ENCODE measurements at regions not wholly inside any gene's neighbourhood (a gene's known extent, or its start where the extent isn't known, plus 50 kb on each side); places are given as distances from the start of the nearest gene placed in this dataset.

DNA sequence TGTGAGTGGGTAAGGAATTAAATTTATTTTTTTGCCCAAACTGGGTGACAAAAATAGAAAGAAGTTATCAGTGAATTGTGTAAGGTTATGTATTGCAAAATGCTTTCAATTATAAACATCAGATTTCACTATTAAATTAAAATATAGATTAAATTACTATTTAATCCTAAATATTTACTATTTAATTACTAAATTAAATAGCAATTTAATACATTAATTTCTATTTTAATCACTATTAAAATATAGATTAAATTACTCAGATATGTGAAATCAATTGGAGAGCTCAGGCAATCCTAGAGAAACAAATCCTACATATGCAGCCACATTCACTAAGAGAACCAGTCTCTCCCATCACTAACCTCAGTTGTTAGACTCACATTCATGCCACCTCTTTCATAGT is 2075.8 kb downstream of the MRPL39 start:
- Histone ChIP-seq H3K27ac (no peak overlapping the region), H3K9ac (no peak overlapping the region), H3K4me1 (no peaks in the 10 kb centered on the region), H3K9me3 (replicated peaks in 1 of 11) (no peaks in the 10 kb centered on the region), H3K4me2 (no peak overlapping the region), H4K20me1 (no peaks in the 10 kb centered on the region), H3K36me3 (no peaks in the 10 kb centered on the region), H3K4me3 (no peak overlapping the region), H3K27me3 (no peaks in the 10 kb centered on the region)
- no peak for TF ChIP-seq Cebpa-rat (IDR thresholded peaks at IDR 0.05)

DNA sequence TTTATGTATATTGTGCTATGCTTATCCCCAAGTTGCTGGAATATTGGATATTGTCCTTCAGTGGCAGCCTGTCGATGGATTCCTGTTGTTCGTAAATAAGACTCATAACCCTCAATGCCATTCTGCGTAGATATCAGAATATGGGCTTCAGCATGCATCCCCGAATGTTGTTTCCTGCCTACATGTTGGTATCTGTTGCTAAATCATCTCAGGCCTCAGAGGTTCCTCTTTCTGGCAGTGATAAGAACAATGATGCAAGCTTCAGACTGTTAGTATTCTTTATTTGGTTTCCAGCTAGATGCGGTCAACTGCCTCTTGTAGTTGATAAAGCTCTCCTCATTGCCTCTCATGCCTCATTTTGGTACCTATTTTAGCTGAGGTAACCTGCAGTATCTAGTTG is 2082.6 kb downstream of the MRPL39 start:
- Histone ChIP-seq H3K9ac (no peak overlapping the region), H3K4me3 (no peak overlapping the region), H3K4me1 (peaks cover 0 to 13% (median 6%) of the 10 kb centered on the region in 10 experiments; a peak in 11 of 20 replicates), H3K27me3 (no peaks in the 10 kb centered on the region), H3K4me2 (peak overlapping the region in 6 of 11 experiments; percentile 2 to 60 (median 16); a peak in 7 of 22 replicates), H3K9me3 (replicated peaks in 1 of 11) (no peaks in the 10 kb centered on the region), H4K20me1 (no peaks in the 10 kb centered on the region), H3K36me3 (no peaks in the 10 kb centered on the region), H3K27ac (peak overlapping the region in 4 of 11 experiments; percentile 22 to 55 (median 42); a peak in 7 of 22 replicates)
- peak in 4 of 11 experiments; percentile 46 to 55 (median 54); a peak in 5 of 22 replicates for TF ChIP-seq Cebpa-rat (IDR thresholded peaks at IDR 0.05)

DNA sequence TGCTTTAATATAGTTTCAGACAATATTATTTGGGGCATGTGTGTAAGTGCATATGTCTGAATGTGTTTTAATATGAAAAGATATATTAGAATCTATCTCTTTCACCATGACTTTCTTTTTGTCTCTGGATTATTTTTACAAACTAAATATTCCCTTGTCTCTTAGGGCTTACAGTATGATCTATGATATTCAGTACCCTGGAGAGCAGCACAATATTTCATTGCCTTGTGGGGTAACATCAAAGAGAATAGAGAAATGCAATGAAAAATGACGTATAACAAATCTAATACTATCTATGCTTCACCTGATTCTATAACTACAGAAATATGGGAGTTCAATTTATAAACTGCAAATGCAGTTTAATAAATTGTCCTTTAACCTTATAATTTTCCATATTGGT is 2084.5 kb downstream of the MRPL39 start:
- Histone ChIP-seq H3K27ac (no peak overlapping the region), H4K20me1 (no peaks in the 10 kb centered on the region), H3K9ac (no peak overlapping the region), H3K9me3 (replicated peaks in 1 of 11) (no peaks in the 10 kb centered on the region), H3K4me1 (peaks cover 0 to 13% (median 6%) of the 10 kb centered on the region in 10 experiments; a peak in 11 of 20 replicates), H3K27me3 (no peaks in the 10 kb centered on the region), H3K36me3 (no peaks in the 10 kb centered on the region), H3K4me3 (no peak overlapping the region), H3K4me2 (no peak overlapping the region)
- no peak for TF ChIP-seq Cebpa-rat (IDR thresholded peaks at IDR 0.05)

DNA sequence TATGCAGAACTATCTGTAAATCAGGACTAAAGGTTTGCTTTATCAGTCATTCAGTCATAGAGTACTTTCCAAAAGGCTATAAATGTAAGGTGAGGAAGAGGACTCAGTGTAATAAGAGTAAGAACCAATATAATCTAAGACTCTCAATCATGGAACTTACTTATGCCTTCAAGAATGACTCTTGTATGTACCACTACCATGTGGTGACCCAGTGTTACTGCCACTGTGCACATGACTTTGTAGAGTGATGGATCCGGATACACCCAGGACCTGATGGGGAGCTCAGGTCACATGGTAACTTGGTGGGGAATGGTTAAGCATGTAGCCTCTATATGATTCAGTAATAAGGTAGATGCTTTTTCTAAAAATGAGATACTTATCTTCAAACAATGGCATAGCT is 2099.8 kb downstream of the MRPL39 start:
- Histone ChIP-seq H3K9me3 (replicated peaks in 1 of 11) (no peaks in the 10 kb centered on the region; a peak in 1 of 22 replicates), H3K27ac (no peak overlapping the region), H3K4me2 (no peak overlapping the region), H3K36me3 (no peaks in the 10 kb centered on the region), H3K4me3 (no peak overlapping the region), H3K4me1 (no peaks in the 10 kb centered on the region), H4K20me1 (no peaks in the 10 kb centered on the region), H3K27me3 (no peaks in the 10 kb centered on the region), H3K9ac (no peak overlapping the region)
- no peak for TF ChIP-seq Cebpa-rat (IDR thresholded peaks at IDR 0.05)

DNA sequence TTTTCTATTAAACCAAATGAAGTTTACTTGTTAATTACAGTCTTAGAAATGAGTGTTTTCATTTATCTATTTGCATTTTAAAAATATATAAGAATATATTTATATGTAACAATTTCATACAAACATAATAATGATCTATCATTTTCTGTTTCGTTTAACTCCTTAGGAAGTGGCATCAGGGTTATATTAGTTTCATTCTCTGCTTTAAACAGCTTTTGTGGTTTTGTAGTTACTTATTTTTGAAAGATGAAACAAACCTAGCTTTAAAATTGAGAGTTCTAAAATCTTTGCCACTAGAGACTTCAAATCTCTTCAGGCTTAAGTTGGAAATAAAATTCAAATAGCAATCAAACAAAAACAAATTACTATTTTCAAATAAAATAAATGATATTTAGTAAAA is 2110.6 kb downstream of the MRPL39 start:
- Histone ChIP-seq H3K9ac (no peak overlapping the region), H3K9me3 (replicated peaks in 1 of 11) (peaks cover 0 to 15% (median 10%) of the 10 kb centered on the region in 11 experiments; a peak in 10 of 22 replicates), H4K20me1 (no peaks in the 10 kb centered on the region), H3K4me2 (peak overlapping the region in 5 of 11 experiments; percentile 2 to 37 (median 24); a peak in 6 of 22 replicates), H3K36me3 (no peaks in the 10 kb centered on the region), H3K27me3 (no peaks in the 10 kb centered on the region), H3K4me1 (peaks cover 0 to 15% (median 0%) of the 10 kb centered on the region in 10 experiments; a peak in 7 of 20 replicates), H3K4me3 (no peak overlapping the region), H3K27ac (no peak overlapping the region)
- TF ChIP-seq Cebpa-rat (IDR thresholded peaks at IDR 0.05) = no peak

DNA sequence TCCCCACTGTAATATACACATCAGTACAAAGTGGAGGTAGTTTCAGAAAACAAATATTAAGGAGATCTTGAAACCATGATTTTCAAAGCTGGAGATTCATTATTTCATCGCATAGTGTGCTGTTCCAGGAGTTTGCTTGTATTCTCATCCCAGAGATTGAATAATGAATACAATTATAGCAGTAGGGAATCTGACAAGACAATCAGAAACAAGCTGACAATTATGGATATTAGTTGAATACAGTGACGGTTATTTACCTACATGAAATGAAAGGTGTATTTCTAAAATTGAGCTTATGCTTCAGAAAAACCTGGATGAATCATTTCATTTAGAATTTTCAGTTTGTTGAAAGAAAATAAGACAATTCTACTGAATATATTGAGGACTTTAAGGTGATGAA is 2119.0 kb downstream of the MRPL39 start:
- H3K4me2 ChIP-seq = no peak overlapping the region
- no peaks in the 10 kb centered on the region; a peak in 1 of 20 replicates for H3K4me1 ChIP-seq
- no peak for TF ChIP-seq Cebpa-rat (IDR thresholded peaks at IDR 0.05)
- H3K9me3 ChIP-seq (replicated peaks in 1 of 11) = no peaks in the 10 kb centered on the region
- H3K36me3 ChIP-seq = no peaks in the 10 kb centered on the region
- H4K20me1 ChIP-seq = no peaks in the 10 kb centered on the region
- H3K4me3 ChIP-seq = no peak overlapping the region
- H3K9ac ChIP-seq = no peak overlapping the region
- H3K27me3 ChIP-seq = no peaks in the 10 kb centered on the region
- no peak overlapping the region for H3K27ac ChIP-seq

DNA sequence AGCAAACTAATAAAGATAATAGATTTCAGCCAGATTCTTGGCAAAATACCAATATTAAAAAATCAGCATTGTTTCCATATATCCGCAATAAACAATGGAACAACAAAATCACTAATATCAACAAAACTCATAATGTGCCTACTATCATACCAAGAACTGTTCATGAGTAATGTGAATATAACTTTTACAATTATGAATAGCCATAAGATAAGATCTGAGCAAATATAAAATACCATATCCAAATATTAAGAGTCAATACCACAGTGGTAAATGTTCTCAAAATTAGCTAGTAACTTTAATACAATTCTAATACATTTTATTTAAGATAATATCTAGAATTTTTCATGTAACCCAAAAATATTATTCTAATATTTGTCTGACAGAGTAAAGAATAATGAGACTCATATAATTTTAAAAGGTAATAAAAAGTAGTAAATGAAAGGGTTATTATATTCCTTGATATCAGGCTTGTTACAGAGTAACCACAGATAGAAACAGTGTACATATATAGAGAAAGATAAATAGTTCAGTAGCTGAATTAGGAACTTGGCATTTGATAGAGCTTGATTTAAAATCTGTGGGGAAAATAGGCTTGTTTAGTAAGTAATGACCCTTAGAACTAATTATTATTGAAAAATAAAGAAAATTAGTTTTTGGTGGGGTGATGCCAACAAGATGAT is 2126.6 kb downstream of the MRPL39 start:
- Histone ChIP-seq H3K4me3 (no peak overlapping the region), H4K20me1 (no peaks in the 10 kb centered on the region), H3K9ac (no peak overlapping the region), H3K9me3 (replicated peaks in 1 of 11) (no peaks in the 10 kb centered on the region), H3K4me1 (no peaks in the 10 kb centered on the region), H3K4me2 (no peak overlapping the region), H3K27ac (no peak overlapping the region), H3K27me3 (no peaks in the 10 kb centered on the region), H3K36me3 (no peaks in the 10 kb centered on the region)
- TF ChIP-seq Cebpa-rat (IDR thresholded peaks at IDR 0.05) = no peak

DNA sequence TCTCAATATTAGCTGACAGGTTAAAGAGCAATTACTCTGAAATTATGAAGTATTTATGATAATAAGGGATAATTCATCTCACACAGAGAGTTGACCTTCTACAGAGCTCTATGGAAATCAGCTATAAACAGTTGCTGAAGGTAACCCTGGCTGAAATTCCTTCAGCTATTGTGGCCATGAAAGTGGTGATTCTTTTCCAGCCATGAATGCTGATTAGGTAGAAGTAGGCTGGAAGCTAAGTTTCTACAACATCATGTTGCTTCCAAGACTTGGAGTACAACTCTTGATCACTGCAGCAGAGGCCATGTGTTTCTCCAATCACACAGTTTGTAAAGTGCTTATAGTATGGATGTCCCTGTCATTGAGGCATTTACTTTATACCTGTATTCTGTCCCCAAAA is 2128.9 kb downstream of the MRPL39 start:
- no peak overlapping the region for H3K4me3 ChIP-seq
- H3K27ac ChIP-seq = no peak overlapping the region
- no peaks in the 10 kb centered on the region for H3K27me3 ChIP-seq
- H4K20me1 ChIP-seq = no peaks in the 10 kb centered on the region
- no peaks in the 10 kb centered on the region for H3K4me1 ChIP-seq
- no peak overlapping the region for H3K9ac ChIP-seq
- no peaks in the 10 kb centered on the region for H3K36me3 ChIP-seq
- H3K4me2 ChIP-seq = no peak overlapping the region
- no peak for TF ChIP-seq Cebpa-rat (IDR thresholded peaks at IDR 0.05)
- no peaks in the 10 kb centered on the region for H3K9me3 ChIP-seq (replicated peaks in 1 of 11)

DNA sequence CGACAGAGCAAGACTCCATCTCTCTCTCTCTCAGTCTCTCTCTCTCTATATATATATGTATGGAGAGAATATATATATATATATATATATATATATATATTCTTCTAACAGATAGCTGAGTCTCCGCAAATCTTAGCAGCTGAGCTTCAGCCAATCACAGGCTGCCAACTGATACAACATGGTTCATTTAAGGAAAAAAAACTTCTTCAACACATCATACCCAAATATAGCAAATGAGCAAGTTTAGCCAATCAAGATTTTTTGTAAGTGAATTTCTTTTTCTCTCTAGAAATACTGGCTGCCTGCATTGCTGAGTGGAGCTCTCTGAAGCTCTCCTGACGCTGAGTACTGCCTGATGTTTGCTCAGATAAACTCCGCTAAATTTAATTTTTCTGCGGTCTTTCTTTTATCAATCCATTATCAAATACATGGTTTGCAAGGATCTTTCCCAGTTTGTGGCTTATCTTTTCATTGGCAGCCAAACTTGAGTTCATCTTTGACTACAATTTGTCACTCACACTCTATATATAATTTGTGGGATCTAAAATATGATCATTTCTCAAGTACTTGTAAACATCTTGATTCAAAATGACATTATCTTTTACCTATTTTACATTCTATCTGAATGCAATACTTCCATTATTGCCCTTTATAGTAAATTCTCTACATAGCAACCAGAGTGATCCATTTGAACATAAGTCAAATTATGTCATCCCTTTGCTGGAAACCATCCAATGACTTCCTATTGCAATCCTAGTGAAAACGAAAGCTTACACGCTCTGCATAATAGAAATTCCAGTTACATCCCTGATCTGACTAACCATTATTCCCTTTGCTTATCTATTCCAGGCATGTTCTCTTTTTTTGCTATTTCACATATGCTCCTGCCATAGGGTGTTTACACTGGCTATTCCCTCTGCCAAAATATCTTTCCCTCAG is 2131.7 kb downstream of the MRPL39 start:
- no peak overlapping the region for H3K4me3 ChIP-seq
- no peaks in the 10 kb centered on the region for H3K27me3 ChIP-seq
- H3K9ac ChIP-seq = no peak overlapping the region
- no peak for TF ChIP-seq Cebpa-rat (IDR thresholded peaks at IDR 0.05)
- no peak overlapping the region for H3K27ac ChIP-seq
- no peaks in the 10 kb centered on the region for H3K4me1 ChIP-seq
- no peaks in the 10 kb centered on the region for H4K20me1 ChIP-seq
- no peak overlapping the region for H3K4me2 ChIP-seq
- H3K9me3 ChIP-seq (replicated peaks in 1 of 11) = no peaks in the 10 kb centered on the region
- no peaks in the 10 kb centered on the region for H3K36me3 ChIP-seq

Measured in BLaER1 treated with 17β-estradiol and CSF1 and Interleukin-3, amounts not matched to agents 10 nM and 100 nM (cell line).